ENCODE measurements at regions not wholly inside any gene's neighbourhood (a gene's known extent, or its start where the extent isn't known, plus 50 kb on each side); places are given as distances from the start of the nearest gene placed in this dataset.

DNA sequence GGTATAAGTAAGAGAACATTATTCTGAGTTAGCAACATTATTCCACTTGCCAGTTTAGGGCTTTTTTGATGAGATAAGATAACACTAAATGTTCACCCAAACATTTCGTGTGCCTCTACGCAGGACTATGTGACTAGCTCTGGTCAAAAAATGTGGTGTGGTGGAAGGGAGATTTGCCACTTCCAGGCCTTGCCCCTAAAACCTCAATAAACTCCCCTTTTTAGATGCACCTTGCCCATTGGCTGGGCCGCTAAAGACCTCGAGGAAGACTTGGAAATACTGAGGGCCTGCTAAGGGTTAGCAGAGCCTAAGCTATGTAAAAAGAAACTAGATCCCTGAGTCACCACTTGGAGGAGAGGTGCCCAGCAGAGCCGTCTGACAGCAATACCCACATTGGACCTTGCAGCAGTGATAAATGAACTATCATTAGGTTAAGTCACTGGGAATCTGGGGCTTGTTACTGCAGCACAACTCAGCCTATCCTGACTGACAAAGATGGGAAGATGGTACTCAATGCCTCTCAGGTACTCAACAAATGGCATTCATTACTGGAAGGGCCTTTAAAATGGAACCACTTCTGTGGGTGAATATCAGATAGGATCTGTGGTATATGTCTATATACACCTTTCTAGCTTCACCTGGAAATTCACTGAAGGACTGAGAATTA lies 331.5 kb upstream of the TLE3 start:
- no peaks in the 10 kb centered on the region for H3K27me3 ChIP-seq (ENCODE audit: insufficient read depth, low read depth, low read length)
- no peak overlapping the region for H3K9ac ChIP-seq (ENCODE audit: low read length)
- TF ChIP-seq, protein P1, sequence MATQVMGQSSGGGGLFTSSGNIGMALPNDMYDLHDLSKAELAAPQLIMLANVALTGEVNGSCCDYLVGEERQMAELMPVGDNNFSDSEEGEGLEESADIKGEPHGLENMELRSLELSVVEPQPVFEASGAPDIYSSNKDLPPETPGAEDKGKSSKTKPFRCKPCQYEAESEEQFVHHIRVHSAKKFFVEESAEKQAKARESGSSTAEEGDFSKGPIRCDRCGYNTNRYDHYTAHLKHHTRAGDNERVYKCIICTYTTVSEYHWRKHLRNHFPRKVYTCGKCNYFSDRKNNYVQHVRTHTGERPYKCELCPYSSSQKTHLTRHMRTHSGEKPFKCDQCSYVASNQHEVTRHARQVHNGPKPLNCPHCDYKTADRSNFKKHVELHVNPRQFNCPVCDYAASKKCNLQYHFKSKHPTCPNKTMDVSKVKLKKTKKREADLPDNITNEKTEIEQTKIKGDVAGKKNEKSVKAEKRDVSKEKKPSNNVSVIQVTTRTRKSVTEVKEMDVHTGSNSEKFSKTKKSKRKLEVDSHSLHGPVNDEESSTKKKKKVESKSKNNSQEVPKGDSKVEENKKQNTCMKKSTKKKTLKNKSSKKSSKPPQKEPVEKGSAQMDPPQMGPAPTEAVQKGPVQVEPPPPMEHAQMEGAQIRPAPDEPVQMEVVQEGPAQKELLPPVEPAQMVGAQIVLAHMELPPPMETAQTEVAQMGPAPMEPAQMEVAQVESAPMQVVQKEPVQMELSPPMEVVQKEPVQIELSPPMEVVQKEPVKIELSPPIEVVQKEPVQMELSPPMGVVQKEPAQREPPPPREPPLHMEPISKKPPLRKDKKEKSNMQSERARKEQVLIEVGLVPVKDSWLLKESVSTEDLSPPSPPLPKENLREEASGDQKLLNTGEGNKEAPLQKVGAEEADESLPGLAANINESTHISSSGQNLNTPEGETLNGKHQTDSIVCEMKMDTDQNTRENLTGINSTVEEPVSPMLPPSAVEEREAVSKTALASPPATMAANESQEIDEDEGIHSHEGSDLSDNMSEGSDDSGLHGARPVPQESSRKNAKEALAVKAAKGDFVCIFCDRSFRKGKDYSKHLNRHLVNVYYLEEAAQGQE (IDR thresholded peaks at IDR 0.05; ENCODE audit: borderline replicate concordance): no peak
- TF ChIP-seq SMC3 (conservative IDR thresholded peaks at IDR 0.05; ENCODE audit: poor library complexity) (no peak), EP300 (conservative IDR thresholded peaks at IDR 0.05; ENCODE audit: poor library complexity, severe bottlenecking) (no peak), CTCF (IDR thresholded peaks at IDR 0.05; ENCODE audit: poor library complexity, severe bottlenecking) (no peak), RAD21 (conservative IDR thresholded peaks at IDR 0.05) (no peak), EZH2 (IDR thresholded peaks at IDR 0.05; ENCODE audit: borderline replicate concordance, insufficient read depth, low read length, poor library complexity, severe bottlenecking) (no peak), POLR2AphosphoS5 (IDR thresholded peaks at IDR 0.05) (no peak), MXI1 (conservative IDR thresholded peaks at IDR 0.05; ENCODE audit: poor library complexity, severe bottlenecking) (no peak), TAF1 (IDR thresholded peaks at IDR 0.05; ENCODE audit: low read depth) (no peak)
- no peak overlapping the region for H3K4me3 ChIP-seq (ENCODE audit: low read length)
- H3K79me2 ChIP-seq (replicated peaks; ENCODE audit: insufficient read depth, low read length): no peaks in the 10 kb centered on the region
- H2AFZ ChIP-seq (ENCODE audit: low read depth, low read length): no peak overlapping the region
- H3F3A ChIP-seq (ENCODE audit: insufficient read depth, low read length, poor library complexity, severe bottlenecking): no peaks in the 10 kb centered on the region
- peaks cover 4% of the 10 kb centered on the region for H3K9me3 ChIP-seq (ENCODE audit: low read length)
- no peaks in the 10 kb centered on the region for H3K9me2 ChIP-seq (ENCODE audit: insufficient read depth, low read length)
- H3K27ac ChIP-seq (ENCODE audit: low read length): no peak overlapping the region
- no peaks in the 10 kb centered on the region for H3K36me3 ChIP-seq (ENCODE audit: insufficient read depth, low read length)
- no peaks in the 10 kb centered on the region for H4K20me1 ChIP-seq (ENCODE audit: insufficient read depth)
- no peak overlapping the region for H3K4me2 ChIP-seq (ENCODE audit: low read length)

- no peaks in the 10 kb centered on the region for H3F3A ChIP-seq (ENCODE audit: insufficient read depth, low read length, poor library complexity, severe bottlenecking)
- H3K9ac ChIP-seq (ENCODE audit: low read length): no peak overlapping the region
- TF ChIP-seq, protein P1 (IDR thresholded peaks at IDR 0.05; ENCODE audit: borderline replicate concordance): no peak
- no peak for TF ChIP-seq RAD21 (conservative IDR thresholded peaks at IDR 0.05)
- TF ChIP-seq TAF1 (IDR thresholded peaks at IDR 0.05; ENCODE audit: low read depth): no peak
- no peak for TF ChIP-seq EP300 (conservative IDR thresholded peaks at IDR 0.05; ENCODE audit: poor library complexity, severe bottlenecking)
- no peak for TF ChIP-seq CTCF (IDR thresholded peaks at IDR 0.05; ENCODE audit: poor library complexity, severe bottlenecking)
- no peak for TF ChIP-seq SMC3 (conservative IDR thresholded peaks at IDR 0.05; ENCODE audit: poor library complexity)
- TF ChIP-seq MXI1 (conservative IDR thresholded peaks at IDR 0.05; ENCODE audit: poor library complexity, severe bottlenecking): no peak
- no peak for TF ChIP-seq EZH2 (IDR thresholded peaks at IDR 0.05; ENCODE audit: borderline replicate concordance, insufficient read depth, low read length, poor library complexity, severe bottlenecking)
- no peak for TF ChIP-seq POLR2AphosphoS5 (IDR thresholded peaks at IDR 0.05)
- H3K36me3 ChIP-seq (ENCODE audit: insufficient read depth, low read length): no peaks in the 10 kb centered on the region
- H4K20me1 ChIP-seq (ENCODE audit: insufficient read depth): no peaks in the 10 kb centered on the region
- no peak overlapping the region for H2AFZ ChIP-seq (ENCODE audit: low read depth, low read length)
- no peaks in the 10 kb centered on the region for H3K9me2 ChIP-seq (ENCODE audit: insufficient read depth, low read length)
- no peak overlapping the region for H3K4me2 ChIP-seq (ENCODE audit: low read length)
- H3K27me3 ChIP-seq (ENCODE audit: insufficient read depth, low read depth, low read length): no peaks in the 10 kb centered on the region
- H3K9me3 ChIP-seq (ENCODE audit: low read length): peaks cover 4% of the 10 kb centered on the region
- H3K79me2 ChIP-seq (replicated peaks; ENCODE audit: insufficient read depth, low read length): no peaks in the 10 kb centered on the region
- H3K4me3 ChIP-seq (ENCODE audit: low read length): no peak overlapping the region
- H3K27ac ChIP-seq (ENCODE audit: low read length): no peak overlapping the region
Observed at GRCh38 chr15:70428211-70428822, 330.6 kb upstream of the TLE3 start.

All from neural cell (in vitro differentiated cells).